BLaER1 treated with 17β-estradiol and CSF1 and Interleukin-3, amounts not matched to agents 10 nM and 100 nM (cell line): ENCODE measurements at regions not wholly inside any gene's neighbourhood (a gene's known extent, or its start where the extent isn't known, plus 50 kb on each side); places are given as distances from the start of the nearest gene placed in this dataset.

Source experiments
- H3K27ac ChIP-seq, 11 experiments: shearing (Covaris generic); formaldehyde crosslinking; 2 replicates each; pipeline ENCODE4 v1.8.1; 2022
- H3K27me3 ChIP-seq, 11 experiments: shearing (Covaris generic); formaldehyde crosslinking; 2 replicates each; pipeline ENCODE4 v1.8.1; 2022
- H3K36me3 ChIP-seq, 11 experiments: shearing (Covaris generic); formaldehyde crosslinking; 2 replicates each; pipeline ENCODE4 v1.8.1; 2022
- H3K4me1 ChIP-seq, 10 experiments: shearing (Covaris generic); formaldehyde crosslinking; 2 replicates each; pipeline ENCODE4 v1.8.1; 2022
- H3K4me2 ChIP-seq, 11 experiments: shearing (Covaris generic); formaldehyde crosslinking; 2 replicates each; pipeline ENCODE4 v1.8.1; 2022
- H3K4me3 ChIP-seq, 10 experiments: shearing (Covaris generic); formaldehyde crosslinking; 2 replicates each; pipeline ENCODE4 v1.8.1; 2022
- H3K9ac ChIP-seq, 11 experiments: shearing (Covaris generic); formaldehyde crosslinking; 2 replicates each; pipeline ENCODE4 v1.8.1; 2022
- H3K9me3 ChIP-seq, 11 experiments: shearing (Covaris generic); formaldehyde crosslinking; replicated peaks in 1 of 11; 2 replicates each; pipeline ENCODE4 v1.8.1; 2022
- H4K20me1 ChIP-seq, 11 experiments: shearing (Covaris generic); formaldehyde crosslinking; 2 replicates each; pipeline ENCODE4 v1.8.1; 2022
- Cebpa-rat ChIP-seq, 11 experiments: shearing (Covaris generic); IDR thresholded peaks; 2 replicates each; pipeline ENCODE4 v1.8.1; 2022

- Histone ChIP-seq H3K27me3 (no peaks in the 10 kb centered on the region), H3K4me2 (peak overlapping the region in 4 of 11 experiments; percentile 66 to 77 (median 72); a peak in 8 of 22 replicates), H3K4me3 (no peak overlapping the region), H4K20me1 (no peaks in the 10 kb centered on the region), H3K27ac (peak overlapping the region in 4 of 11 experiments; percentile 32 to 73 (median 60); a peak in 7 of 22 replicates), H3K4me1 (peaks cover 17 to 70% (median 32%) of the 10 kb centered on the region in 10 experiments; a peak in 19 of 20 replicates), H3K36me3 (no peaks in the 10 kb centered on the region), H3K9ac (peak overlapping the region in 2 of 11 experiments; percentile 8 to 52; a peak in 3 of 22 replicates), H3K9me3 (peaks cover 0 to 5% (median 2%) of the 10 kb centered on the region in 11 experiments; a peak in 5 of 22 replicates)
- TF ChIP-seq Cebpa-rat (IDR thresholded peaks at IDR 0.05) = no peak
These were observed 106.6 kb upstream of the VAV3 start for GRCh38 chr1:108071601-108072000.

- no peak overlapping the region for H3K4me3 ChIP-seq
- H3K9ac ChIP-seq = no peak overlapping the region
- H3K9me3 ChIP-seq = peaks cover 0 to 6% (median 0%) of the 10 kb centered on the region in 11 experiments; a peak in 1 of 22 replicates
- peaks cover 17 to 68% (median 31%) of the 10 kb centered on the region in 10 experiments; a peak in 19 of 20 replicates for H3K4me1 ChIP-seq
- peak overlapping the region in 2 of 11 experiments; percentile 69 to 77; a peak in 4 of 22 replicates for H3K4me2 ChIP-seq
- no peak overlapping the region for H3K27ac ChIP-seq
- no peak for TF ChIP-seq Cebpa-rat (IDR thresholded peaks at IDR 0.05)
- no peaks in the 10 kb centered on the region for H3K27me3 ChIP-seq
- no peaks in the 10 kb centered on the region for H4K20me1 ChIP-seq
- H3K36me3 ChIP-seq = no peaks in the 10 kb centered on the region
These were observed 105.7 kb upstream of the VAV3 start for GRCh38 chr1:108070662-108071061.

DNA sequence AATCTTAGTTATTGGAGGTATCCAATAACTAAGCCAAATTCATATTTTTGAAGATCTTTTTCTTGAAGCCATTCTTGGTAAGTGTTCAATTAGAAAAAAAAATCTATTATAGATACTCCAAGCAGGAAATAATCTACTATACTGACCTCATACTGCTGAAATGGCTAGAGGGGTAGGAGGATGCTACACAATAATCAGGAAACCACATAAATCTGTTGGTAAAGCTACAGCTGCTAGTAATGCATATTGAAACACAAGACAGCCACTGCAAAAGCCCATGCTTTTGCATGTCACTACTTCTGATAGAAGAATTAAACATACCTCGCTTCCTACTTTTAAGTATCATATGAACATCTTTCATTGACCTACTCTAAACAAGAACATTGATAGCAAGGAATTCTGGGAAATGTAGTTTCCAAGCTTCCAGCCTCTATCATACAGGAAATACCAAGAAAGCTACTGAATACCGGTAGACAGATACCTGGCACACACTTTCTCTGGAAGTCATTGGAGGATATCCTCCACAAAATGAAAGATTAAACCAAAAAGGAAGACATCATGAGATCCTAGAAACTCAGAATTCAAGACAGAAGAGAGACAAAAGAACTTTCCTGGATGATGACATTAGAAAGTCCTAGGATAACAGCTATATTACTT, 103.0 kb upstream of the VAV3 start:
- Histone ChIP-seq H4K20me1 (no peaks in the 10 kb centered on the region), H3K36me3 (no peaks in the 10 kb centered on the region), H3K4me2 (peak overlapping the region; percentile 18 to 65 (median 36); a peak in 21 of 22 replicates), H3K27me3 (no peaks in the 10 kb centered on the region), H3K27ac (no peak overlapping the region), H3K4me3 (no peak overlapping the region), H3K9ac (no peak overlapping the region), H3K9me3 (peaks cover 2 to 11% (median 3%) of the 10 kb centered on the region in 11 experiments; a peak in 20 of 22 replicates), H3K4me1 (peaks cover 20 to 62% (median 33%) of the 10 kb centered on the region in 10 experiments)
- no peak for TF ChIP-seq Cebpa-rat (IDR thresholded peaks at IDR 0.05)

DNA sequence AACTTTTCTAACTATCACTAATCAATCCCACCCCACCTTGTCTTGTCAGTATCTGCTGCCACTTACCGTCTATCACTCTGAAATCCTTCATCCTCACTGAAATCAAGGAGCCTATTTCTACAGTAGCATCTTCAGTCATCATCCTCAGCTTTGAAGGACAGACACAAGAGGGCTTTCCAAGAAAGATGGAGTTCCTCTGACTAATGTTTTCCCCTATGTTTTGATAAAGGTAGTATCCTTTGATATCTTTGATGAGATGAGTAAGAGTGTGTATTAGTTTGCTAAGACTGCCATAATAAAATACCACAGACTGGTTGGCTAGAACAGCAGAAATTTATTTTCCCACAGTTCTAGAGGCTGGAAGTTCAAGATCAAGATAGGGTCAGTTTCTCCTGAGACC, 101.8 kb upstream of the VAV3 start:
- no peak overlapping the region for H3K4me3 ChIP-seq
- H3K9me3 ChIP-seq = peaks cover 14 to 23% (median 15%) of the 10 kb centered on the region in 11 experiments
- no peak overlapping the region for H3K27ac ChIP-seq
- H3K9ac ChIP-seq = no peak overlapping the region
- H3K36me3 ChIP-seq = peaks cover 0 to 4% (median 0%) of the 10 kb centered on the region in 11 experiments; a peak in 3 of 22 replicates
- peaks cover 20 to 61% (median 26%) of the 10 kb centered on the region in 10 experiments for H3K4me1 ChIP-seq
- no peak overlapping the region for H3K4me2 ChIP-seq
- no peak for TF ChIP-seq Cebpa-rat (IDR thresholded peaks at IDR 0.05)
- H3K27me3 ChIP-seq = no peaks in the 10 kb centered on the region
- H4K20me1 ChIP-seq = no peaks in the 10 kb centered on the region

DNA sequence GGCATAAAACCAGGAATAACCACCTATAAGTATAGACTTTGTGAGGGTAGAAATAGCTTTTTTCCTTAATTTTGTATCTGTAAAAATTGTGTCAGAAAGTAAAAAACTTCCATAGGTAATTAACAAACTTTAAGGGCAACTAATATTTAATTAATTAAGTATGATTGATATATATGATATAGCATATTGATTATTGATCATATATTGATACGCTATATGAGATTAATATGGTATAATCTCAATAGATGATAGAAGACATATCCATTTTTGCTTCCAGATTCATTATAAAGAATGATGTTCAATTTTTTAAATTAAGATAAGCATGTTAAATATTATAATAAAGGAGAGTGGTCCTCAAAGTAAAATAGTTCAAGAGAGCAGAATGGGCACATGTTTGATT, 99.3 kb upstream of the VAV3 start:
- peaks cover 0 to 5% (median 0%) of the 10 kb centered on the region in 11 experiments; a peak in 3 of 22 replicates for H3K36me3 ChIP-seq

DNA sequence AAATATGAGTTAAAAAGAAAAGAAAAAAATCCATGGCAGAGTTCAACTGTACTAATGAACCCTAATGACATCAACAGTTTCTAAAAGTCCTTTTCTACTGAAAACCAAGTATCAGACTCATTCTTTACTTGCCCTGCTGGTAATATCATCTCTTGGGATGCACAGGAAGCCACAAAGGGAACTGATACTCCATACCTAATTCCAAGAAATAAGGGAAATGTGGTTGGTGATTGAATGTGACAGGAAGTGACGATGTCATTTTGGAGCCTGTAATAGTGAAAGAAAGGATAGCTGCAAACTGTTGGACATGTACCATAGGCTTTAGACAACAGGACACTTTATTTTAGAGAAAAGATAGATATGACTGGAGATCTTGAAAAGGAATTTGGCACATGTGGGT, 98.7 kb upstream of the VAV3 start:
- no peaks in the 10 kb centered on the region for H4K20me1 ChIP-seq
- peak overlapping the region in 9 of 11 experiments; percentile 34 to 66 (median 51); a peak in 15 of 22 replicates for H3K27ac ChIP-seq
- peaks cover 20 to 64% (median 25%) of the 10 kb centered on the region in 10 experiments for H3K4me1 ChIP-seq
- H3K27me3 ChIP-seq = no peaks in the 10 kb centered on the region
- H3K9me3 ChIP-seq = peaks cover 20 to 54% (median 39%) of the 10 kb centered on the region in 11 experiments
- H3K36me3 ChIP-seq = peaks cover 0 to 5% (median 0%) of the 10 kb centered on the region in 11 experiments; a peak in 3 of 22 replicates
- peak overlapping the region; percentile 28 to 85 (median 64); a peak in 21 of 22 replicates for H3K4me2 ChIP-seq
- TF ChIP-seq Cebpa-rat (IDR thresholded peaks at IDR 0.05) = no peak
- peak overlapping the region in 1 of 11 experiments; percentile 24; a peak in 1 of 22 replicates for H3K9ac ChIP-seq
- no peak overlapping the region; a peak in 1 of 20 replicates for H3K4me3 ChIP-seq

More for the DNA sequence above, 99.3 kb upstream of the VAV3 start:
- no peaks in the 10 kb centered on the region for H4K20me1 ChIP-seq
- peak overlapping the region in 9 of 11 experiments; percentile 32 to 66 (median 51); a peak in 12 of 22 replicates for H3K27ac ChIP-seq
- H3K4me1 ChIP-seq = peaks cover 20 to 58% (median 25%) of the 10 kb centered on the region in 10 experiments
- H3K27me3 ChIP-seq = no peaks in the 10 kb centered on the region
- H3K9me3 ChIP-seq = peaks cover 20 to 49% (median 33%) of the 10 kb centered on the region in 11 experiments
- no peak for TF ChIP-seq Cebpa-rat (IDR thresholded peaks at IDR 0.05)
- H3K4me3 ChIP-seq = no peak overlapping the region
- peak overlapping the region in 8 of 11 experiments; percentile 45 to 85 (median 71); a peak in 14 of 22 replicates for H3K4me2 ChIP-seq
- peak overlapping the region in 1 of 11 experiments; percentile 24; a peak in 1 of 22 replicates for H3K9ac ChIP-seq

GRCh38 chr1:108059945-108060344, 95.0 kb upstream of the VAV3 start:
- H3K9ac ChIP-seq = no peak overlapping the region
- no peak overlapping the region for H3K4me3 ChIP-seq
- peaks cover 20 to 55% (median 41%) of the 10 kb centered on the region in 11 experiments for H3K9me3 ChIP-seq
- H3K27me3 ChIP-seq = no peaks in the 10 kb centered on the region
- H3K4me2 ChIP-seq = peak overlapping the region in 2 of 11 experiments; percentile 77 to 79; a peak in 5 of 22 replicates
- peaks cover 0 to 5% (median 0%) of the 10 kb centered on the region in 11 experiments; a peak in 3 of 22 replicates for H3K36me3 ChIP-seq
- H4K20me1 ChIP-seq = no peaks in the 10 kb centered on the region
- TF ChIP-seq Cebpa-rat (IDR thresholded peaks at IDR 0.05) = no peak
- H3K4me1 ChIP-seq = peaks cover 25 to 86% (median 37%) of the 10 kb centered on the region in 10 experiments
- peak overlapping the region in 1 of 11 experiments; percentile 15; a peak in 2 of 22 replicates for H3K27ac ChIP-seq

GRCh38 chr1:108057541-108057940, 92.6 kb upstream of the VAV3 start:
- TF ChIP-seq Cebpa-rat (IDR thresholded peaks at IDR 0.05) = no peak
- H3K9ac ChIP-seq = peak overlapping the region in 7 of 11 experiments; percentile 20 to 50 (median 36); a peak in 8 of 22 replicates
- H3K27me3 ChIP-seq = no peaks in the 10 kb centered on the region
- peaks cover 0 to 5% (median 0%) of the 10 kb centered on the region in 11 experiments; a peak in 3 of 22 replicates for H3K36me3 ChIP-seq
- peak overlapping the region in 1 of 10 experiments; percentile 13; a peak in 3 of 20 replicates for H3K4me3 ChIP-seq
- no peaks in the 10 kb centered on the region for H4K20me1 ChIP-seq
- H3K9me3 ChIP-seq = peaks cover 12 to 47% (median 34%) of the 10 kb centered on the region in 11 experiments
- H3K27ac ChIP-seq = peak overlapping the region in 9 of 11 experiments; percentile 21 to 70 (median 63); a peak in 18 of 22 replicates
- H3K4me2 ChIP-seq = peak overlapping the region; percentile 33 to 79 (median 70)
- peaks cover 39 to 86% (median 46%) of the 10 kb centered on the region in 10 experiments for H3K4me1 ChIP-seq
